T-helper 2 cell treated with Interferon-gamma antibody and Interleukin-4, amounts not matched to agents 100 ng/mL and 5 ng/mL, for 36 hours (primary cell): ENCODE measurements at regions not wholly inside any gene's neighbourhood (a gene's known extent, or its start where the extent isn't known, plus 50 kb on each side); places are given as distances from the start of the nearest gene placed in this dataset.

Experiments
- intact Hi-C: fragments of 100-400 bp; cut with micrococcal nuclease; formaldehyde crosslinking; loops from one replicate; pipeline ENCODE4 v1.15.1; 2023

- intact Hi-C loops: no loop called here
Measured at GRCh38 chr1:60388092-60388987, 314.8 kb upstream of the C1orf87 start.

GRCh38 chr1:60387175-60387574, 313.6 kb upstream of the C1orf87 start:
- intact Hi-C loops: no loop called here

DNA sequence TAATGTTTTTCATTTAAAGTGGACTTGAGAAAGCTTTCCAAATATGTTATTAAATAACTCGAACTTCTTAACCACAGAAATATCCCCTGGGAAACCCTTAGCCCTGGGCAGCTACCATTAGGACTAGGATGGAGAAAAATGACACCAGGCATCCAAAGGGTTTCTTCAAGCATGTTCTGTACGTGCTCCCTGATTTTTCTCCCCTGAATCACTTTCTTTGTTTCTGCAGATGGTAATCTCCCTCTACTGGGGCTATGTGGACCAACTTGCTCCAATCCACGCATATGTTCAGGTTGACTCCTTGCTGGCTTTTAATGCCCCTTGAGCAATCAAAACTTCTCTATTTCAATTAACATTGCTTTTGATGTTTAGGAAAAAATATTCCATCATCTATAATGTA, 312.7 kb upstream of the C1orf87 start:
- intact Hi-C loops: no loop called here

DNA sequence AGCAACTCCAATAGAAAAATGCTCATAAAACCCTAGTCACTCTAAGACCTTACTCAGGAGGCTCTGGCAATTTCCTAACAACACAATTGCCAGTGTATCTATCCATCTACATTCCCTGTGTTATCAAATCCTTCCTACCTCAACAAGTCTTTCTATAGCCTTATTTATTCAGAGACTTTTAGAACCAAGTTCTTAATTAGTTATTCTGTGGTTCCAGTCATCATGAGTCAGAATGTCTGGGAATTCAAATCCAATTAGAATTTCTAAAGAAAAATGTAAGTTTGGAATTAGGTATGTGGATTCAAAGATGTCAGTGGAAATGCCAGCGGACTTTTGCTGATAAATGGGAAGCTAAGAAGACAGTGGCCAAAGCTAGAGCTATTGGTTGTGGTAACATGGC, 302.6 kb upstream of the C1orf87 start:
- intact Hi-C loops: no loop called here

DNA sequence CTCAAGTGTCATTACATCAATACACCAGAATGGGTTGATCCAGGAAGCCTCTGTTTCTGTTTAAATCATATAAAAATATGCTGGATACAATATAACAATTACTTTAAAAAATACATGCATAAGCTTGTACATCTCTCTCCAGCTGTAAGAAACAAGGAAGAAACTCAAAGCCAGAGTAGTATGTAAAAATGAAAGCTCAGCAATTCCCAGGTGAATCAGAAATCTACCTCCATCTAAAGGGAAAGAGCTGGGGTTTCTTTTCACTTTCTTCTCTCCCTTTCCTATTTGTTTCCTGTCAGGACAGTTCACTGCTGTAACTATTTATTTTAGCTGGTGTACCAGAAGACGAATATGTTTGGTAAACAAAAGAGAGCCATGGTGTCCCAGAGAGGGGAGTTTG, 301.0 kb upstream of the C1orf87 start:
- intact Hi-C loops: no loop called here

- intact Hi-C loops: no loop called here
Measured at GRCh38 chr1:60367532-60367931, 294.0 kb upstream of the C1orf87 start.

- intact Hi-C loops: no loop called here
Measured at GRCh38 chr1:60359431-60359830, 285.9 kb upstream of the C1orf87 start.

DNA sequence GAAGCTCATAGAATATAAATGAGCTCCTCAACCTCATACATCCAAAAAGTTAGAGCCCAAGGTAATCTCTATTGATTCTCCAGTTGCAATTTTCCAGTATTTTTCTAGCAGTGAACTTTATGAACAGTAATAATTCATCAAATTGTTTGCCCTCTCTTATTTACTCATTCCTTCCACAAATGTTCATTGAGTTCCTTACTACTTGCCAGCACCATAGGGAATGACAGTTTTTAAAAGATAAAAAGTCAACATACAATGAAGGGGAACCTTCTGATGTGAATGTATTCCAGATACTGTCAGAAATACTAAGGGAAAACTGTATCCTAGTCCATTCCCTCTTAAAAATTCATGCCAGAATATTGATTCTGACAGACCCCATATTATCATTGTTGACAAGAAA, 277.0 kb upstream of the C1orf87 start:
- intact Hi-C loops: no loop called here

- intact Hi-C loops: no loop called here
Measured at GRCh38 chr1:60348884-60349283, 275.3 kb upstream of the C1orf87 start.

DNA sequence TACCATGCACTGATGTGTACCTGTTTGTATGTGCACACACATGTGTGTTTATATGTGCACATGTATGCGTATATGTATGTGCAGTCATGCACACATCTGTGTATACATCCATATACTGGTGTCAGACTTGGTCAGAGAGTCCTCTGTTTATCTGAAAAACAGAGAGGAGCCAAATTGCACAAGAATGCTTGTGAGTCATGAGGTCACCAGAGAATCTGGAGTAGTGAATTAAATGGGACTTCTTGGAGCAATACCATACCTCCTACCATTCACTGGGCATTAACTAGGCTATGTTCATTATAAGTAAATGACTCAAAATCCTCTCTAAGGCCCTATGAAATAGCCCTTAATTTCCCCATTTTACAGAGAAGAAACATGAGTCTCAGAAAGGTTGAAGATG, 272.1 kb upstream of the C1orf87 start:
- intact Hi-C loops: no loop called here

- intact Hi-C loops: no loop called here
Measured at GRCh38 chr1:60345049-60345448, 271.5 kb upstream of the C1orf87 start.

DNA sequence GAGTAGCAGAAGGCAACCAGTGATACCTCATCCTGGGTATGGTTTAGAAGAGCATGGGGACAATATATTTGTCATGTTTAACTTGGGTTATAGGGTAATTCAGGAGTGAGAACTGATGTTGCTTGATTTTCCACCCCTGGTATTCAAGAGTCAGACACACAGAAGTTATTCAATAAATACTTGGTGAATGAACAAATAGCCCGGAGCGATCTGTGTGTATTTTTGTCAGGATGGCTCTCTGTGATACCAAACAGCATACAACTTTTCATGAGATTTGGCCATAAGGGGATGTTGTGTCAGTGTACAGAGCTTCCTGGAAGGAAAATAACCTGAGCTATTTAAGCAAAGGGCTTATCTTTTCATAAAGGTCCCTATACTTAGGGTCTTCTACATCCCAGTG, 270.2 kb upstream of the C1orf87 start:
- intact Hi-C loops: no loop called here

DNA sequence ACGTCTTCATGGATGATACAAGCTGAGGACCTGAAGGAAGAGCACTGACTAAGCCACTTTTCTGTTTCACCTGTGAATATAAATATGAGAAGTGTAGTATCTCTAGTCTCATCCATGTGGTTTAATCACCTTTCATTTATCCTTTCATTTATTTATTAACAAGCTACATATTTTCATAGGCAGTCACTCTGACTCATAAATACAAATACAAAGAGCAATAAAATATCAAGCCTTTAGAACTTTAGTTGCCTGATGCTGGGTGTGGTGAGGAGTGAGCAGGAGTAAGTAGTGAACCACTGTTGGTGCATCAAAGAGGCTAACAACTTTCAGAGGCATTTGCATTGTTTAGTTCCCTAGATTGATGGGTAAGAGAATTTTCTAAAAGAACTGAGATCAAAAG, 269.0 kb upstream of the C1orf87 start:
- intact Hi-C loops: no loop called here

- intact Hi-C loops: no loop called here
Measured at GRCh38 chr1:60341274-60341673, 267.7 kb upstream of the C1orf87 start.

- intact Hi-C loops: no loop called here
Measured at GRCh38 chr1:60331647-60332046, 258.1 kb upstream of the C1orf87 start.

DNA sequence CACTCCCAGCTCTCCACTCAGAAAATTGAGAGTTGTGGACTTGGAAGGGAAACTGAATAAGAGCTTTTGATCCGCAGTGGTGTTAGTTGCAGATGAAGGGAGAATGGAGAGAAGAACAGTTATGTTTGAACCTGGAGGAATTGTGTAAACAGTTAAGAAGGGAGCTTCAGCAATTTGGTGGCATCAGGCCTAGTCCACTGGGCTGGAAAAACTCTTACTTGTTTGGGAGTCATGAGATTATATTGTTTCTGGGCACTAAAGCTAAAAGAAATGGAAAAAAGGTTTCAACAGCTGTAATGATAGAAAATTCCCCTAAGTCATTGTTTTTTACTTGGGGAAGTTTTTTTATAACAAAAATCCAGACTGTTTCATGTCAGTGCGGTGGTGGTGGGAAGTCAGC, 256.1 kb upstream of the C1orf87 start:
- intact Hi-C loops: no loop called here

GRCh38 chr1:60311838-60312237, 238.3 kb upstream of the C1orf87 start:
- intact Hi-C loops: no loop called here

DNA sequence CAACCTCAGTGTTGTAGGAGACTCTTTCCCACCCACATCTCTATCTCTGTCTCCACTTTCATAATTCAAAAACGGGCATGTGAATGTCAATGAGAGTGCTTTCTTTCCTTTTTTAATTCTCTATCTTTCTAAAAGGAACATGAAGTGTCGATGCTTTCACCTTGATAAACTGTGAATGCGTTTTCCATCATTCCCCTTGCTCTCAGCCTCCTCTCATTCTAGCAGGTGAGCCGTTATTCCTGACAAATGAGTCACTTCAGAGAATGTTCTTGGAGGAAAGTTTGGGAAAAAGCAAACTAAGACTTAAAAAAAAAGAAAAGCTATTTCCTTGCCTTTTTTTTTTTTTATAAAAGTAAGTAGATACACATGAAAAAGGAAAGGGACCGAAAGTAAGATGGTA, 226.0 kb upstream of the C1orf87 start:
- intact Hi-C loops: no loop called here

- intact Hi-C loops: no loop called here
Measured at GRCh38 chr1:60298290-60298689, 224.7 kb upstream of the C1orf87 start.

- intact Hi-C loops: no loop called here
Measured at GRCh38 chr1:60296794-60297193, 223.2 kb upstream of the C1orf87 start.

- intact Hi-C loops: no loop called here
Measured at GRCh38 chr1:60292140-60292539, 218.6 kb upstream of the C1orf87 start.

GRCh38 chr1:60290393-60290792, 216.8 kb upstream of the C1orf87 start:
- intact Hi-C loops: no loop called here

DNA sequence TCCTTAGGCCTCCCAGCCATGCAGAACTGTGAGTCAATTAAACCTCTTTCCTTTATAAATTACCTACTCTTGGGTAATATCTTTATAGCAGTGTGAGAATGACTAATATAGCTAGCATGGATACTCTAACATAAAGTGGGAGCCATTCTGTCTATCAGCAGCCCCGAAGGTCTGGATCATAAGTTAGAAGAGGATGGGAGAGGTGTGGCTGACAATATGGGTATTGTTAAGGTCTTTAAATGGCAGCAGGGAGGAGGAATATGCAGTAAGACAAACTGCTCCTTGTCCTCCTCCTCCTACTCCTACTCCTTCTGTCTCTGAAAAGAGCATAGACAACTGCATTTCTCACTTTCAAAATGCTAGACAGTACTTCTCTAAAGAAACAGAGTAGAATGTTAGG, 214.0 kb upstream of the C1orf87 start:
- intact Hi-C loops: no loop called here
